ENCODE measurements at regions not wholly inside any gene's neighbourhood (a gene's known extent, or its start where the extent isn't known, plus 50 kb on each side); places are given as distances from the start of the nearest gene placed in this dataset.

DNA sequence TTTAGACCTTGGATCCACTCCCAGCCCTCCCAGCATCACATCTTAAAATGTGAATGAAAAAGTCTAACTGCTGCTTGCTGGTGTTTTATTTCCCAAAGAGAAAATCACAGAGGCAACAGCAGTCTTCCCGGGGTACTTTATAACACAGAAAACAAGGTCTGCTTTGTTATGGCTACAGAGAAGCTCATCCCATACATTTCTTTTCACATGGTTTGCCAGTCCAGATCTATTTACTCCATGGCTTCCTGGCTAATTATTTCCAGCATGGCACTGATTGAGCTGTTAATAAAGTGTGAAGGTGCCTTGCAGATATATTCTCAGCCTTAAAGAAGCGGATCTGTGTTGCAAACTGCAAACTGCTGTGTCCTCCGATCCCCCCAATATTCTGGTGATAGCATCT, 466.1 kb upstream of the CFAP20DC start:
- TF ChIP-seq, protein P1, sequence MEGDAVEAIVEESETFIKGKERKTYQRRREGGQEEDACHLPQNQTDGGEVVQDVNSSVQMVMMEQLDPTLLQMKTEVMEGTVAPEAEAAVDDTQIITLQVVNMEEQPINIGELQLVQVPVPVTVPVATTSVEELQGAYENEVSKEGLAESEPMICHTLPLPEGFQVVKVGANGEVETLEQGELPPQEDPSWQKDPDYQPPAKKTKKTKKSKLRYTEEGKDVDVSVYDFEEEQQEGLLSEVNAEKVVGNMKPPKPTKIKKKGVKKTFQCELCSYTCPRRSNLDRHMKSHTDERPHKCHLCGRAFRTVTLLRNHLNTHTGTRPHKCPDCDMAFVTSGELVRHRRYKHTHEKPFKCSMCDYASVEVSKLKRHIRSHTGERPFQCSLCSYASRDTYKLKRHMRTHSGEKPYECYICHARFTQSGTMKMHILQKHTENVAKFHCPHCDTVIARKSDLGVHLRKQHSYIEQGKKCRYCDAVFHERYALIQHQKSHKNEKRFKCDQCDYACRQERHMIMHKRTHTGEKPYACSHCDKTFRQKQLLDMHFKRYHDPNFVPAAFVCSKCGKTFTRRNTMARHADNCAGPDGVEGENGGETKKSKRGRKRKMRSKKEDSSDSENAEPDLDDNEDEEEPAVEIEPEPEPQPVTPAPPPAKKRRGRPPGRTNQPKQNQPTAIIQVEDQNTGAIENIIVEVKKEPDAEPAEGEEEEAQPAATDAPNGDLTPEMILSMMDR (IDR thresholded peaks at IDR 0.05; ENCODE audit: low read depth, low read length, missing input control) = no peak
- TF ChIP-seq, protein P2, sequence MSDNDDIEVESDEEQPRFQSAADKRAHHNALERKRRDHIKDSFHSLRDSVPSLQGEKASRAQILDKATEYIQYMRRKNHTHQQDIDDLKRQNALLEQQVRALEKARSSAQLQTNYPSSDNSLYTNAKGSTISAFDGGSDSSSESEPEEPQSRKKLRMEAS (IDR thresholded peaks at IDR 0.05) = no peak
